ENCODE measurements at regions not wholly inside any gene's neighbourhood (a gene's known extent, or its start where the extent isn't known, plus 50 kb on each side); places are given as distances from the start of the nearest gene placed in this dataset.

DNA sequence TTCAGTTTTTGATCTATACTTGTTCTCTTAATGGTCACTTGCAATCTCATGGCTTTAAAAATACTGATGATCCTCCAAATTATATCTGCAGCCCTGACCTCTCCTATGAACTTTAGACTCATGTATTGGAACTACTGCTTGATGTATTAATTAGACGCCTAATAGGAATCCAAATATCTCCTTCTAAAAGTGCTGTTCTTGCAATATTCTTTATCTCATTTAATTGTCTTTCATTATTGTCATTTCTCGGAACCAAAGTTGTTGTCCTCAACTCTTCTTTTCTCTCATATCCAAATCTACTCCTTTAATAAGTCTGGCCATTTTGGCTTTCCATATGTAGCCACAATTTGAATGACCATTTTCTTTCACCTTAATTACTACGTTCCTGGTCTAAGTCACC is 907.6 kb upstream of the SEL1L start:
- Histone ChIP-seq H3K36me3 (ENCODE audit: control insufficient read depth, insufficient read depth, low read length) (no peaks in the 10 kb centered on the region), H3K4me1 (no peaks in the 10 kb centered on the region), H3K9me3 (no peaks in the 10 kb centered on the region), H3K4me3 (ENCODE audit: low read depth, low read length) (no peak overlapping the region), H3K27me3 (replicated peaks; ENCODE audit: control insufficient read depth, insufficient read depth, low read length) (no peaks in the 10 kb centered on the region)
- POLR2A ChIA-PET = no interaction called here
- Mint-ChIP-seq H3K27ac (ENCODE audit: unreplicated experiment) (no peak overlapping the region), H3K36me3 (ENCODE audit: insufficient read depth, unreplicated experiment) (no peaks in the 10 kb centered on the region), H3K9me3 (ENCODE audit: unreplicated experiment) (no peaks in the 10 kb centered on the region), H3K4me1 (ENCODE audit: low read depth, unreplicated experiment) (no peaks in the 10 kb centered on the region), H3K27me3 (ENCODE audit: insufficient read depth, unreplicated experiment) (peaks cover 2% of the 10 kb centered on the region), H3K4me3 (ENCODE audit: unreplicated experiment) (no peak overlapping the region)
- TF ChIP-seq, protein P1, sequence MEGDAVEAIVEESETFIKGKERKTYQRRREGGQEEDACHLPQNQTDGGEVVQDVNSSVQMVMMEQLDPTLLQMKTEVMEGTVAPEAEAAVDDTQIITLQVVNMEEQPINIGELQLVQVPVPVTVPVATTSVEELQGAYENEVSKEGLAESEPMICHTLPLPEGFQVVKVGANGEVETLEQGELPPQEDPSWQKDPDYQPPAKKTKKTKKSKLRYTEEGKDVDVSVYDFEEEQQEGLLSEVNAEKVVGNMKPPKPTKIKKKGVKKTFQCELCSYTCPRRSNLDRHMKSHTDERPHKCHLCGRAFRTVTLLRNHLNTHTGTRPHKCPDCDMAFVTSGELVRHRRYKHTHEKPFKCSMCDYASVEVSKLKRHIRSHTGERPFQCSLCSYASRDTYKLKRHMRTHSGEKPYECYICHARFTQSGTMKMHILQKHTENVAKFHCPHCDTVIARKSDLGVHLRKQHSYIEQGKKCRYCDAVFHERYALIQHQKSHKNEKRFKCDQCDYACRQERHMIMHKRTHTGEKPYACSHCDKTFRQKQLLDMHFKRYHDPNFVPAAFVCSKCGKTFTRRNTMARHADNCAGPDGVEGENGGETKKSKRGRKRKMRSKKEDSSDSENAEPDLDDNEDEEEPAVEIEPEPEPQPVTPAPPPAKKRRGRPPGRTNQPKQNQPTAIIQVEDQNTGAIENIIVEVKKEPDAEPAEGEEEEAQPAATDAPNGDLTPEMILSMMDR (IDR thresholded peaks at IDR 0.05; ENCODE audit: insufficient read depth in 1 of 2, low read depth in 1 of 2, low read length in 1 of 2, severe bottlenecking in 1 of 2, unreplicated experiment in 1 of 2) = no peak
- BruUV-seq (replicated peaks) = no TSS peak
- no peak for DNase-seq
- CTCF ChIA-PET = no interaction called here
- intact Hi-C loops (cut with micrococcal nuclease; ENCODE audit: unreplicated experiment) = no loop called here

DNA sequence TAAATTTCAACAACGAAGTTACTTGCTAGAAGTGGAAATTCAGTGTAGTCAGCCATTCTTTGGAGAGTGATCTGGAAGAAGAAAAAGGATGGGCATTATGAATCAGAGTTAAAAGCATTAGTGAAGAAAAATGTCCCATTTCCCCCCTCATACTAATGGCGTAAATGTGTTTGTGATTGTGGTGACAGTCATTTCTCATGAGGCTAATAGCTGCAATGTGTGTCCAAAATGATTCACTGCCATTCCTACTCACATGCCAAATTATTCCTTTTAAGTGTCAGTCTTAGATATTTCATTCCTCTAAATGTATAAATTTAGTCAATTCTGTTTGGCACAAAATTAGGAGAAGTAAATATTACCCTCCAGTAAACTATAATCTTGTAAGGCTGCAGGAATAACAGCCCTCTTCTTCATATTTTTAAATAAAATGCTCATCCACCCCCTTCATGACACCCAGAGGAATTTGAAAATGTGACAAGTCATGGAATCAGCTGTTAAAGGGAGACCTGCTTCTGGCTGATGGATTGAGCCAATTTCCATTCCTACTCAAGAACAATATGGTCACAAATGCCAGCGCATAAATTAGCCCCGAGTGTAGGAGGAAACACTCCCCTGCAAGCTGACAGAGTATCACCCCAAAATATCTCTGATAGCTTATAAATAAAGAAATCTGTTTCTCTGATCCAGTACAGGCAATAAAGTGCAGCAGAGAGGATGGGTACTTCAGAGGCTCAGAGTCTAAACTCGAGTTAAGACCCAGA is 912.3 kb upstream of the SEL1L start:
- no peak overlapping the region for H3K4me3 ChIP-seq (ENCODE audit: low read depth, low read length)
- no peak for DNase-seq
- no peak overlapping the region for H3K4me3 Mint-ChIP-seq (ENCODE audit: unreplicated experiment)
- H3K9me3 Mint-ChIP-seq (ENCODE audit: unreplicated experiment) = no peaks in the 10 kb centered on the region
- no TSS peak for BruUV-seq (replicated peaks)
- intact Hi-C loops (cut with micrococcal nuclease; ENCODE audit: unreplicated experiment) = loop anchor here (5.0 kb wide), 1 partner anchor 96 kb away; no protein-coding TSS in a partner anchor
- TF ChIP-seq, protein P1 (IDR thresholded peaks at IDR 0.05; ENCODE audit: insufficient read depth in 1 of 2, low read depth in 1 of 2, low read length in 1 of 2, severe bottlenecking in 1 of 2, unreplicated experiment in 1 of 2) = no peak
- CTCF ChIA-PET = no interaction called here
- no peaks in the 10 kb centered on the region for H3K4me1 Mint-ChIP-seq (ENCODE audit: low read depth, unreplicated experiment)
- H3K27me3 ChIP-seq (replicated peaks; ENCODE audit: control insufficient read depth, insufficient read depth, low read length) = no peaks in the 10 kb centered on the region
- no peak overlapping the region for H3K27ac Mint-ChIP-seq (ENCODE audit: unreplicated experiment)
- no peaks in the 10 kb centered on the region for H3K4me1 ChIP-seq
- H3K36me3 ChIP-seq (ENCODE audit: control insufficient read depth, insufficient read depth, low read length) = no peaks in the 10 kb centered on the region
- H3K9me3 ChIP-seq = no peaks in the 10 kb centered on the region
- H3K36me3 Mint-ChIP-seq (ENCODE audit: insufficient read depth, unreplicated experiment) = no peaks in the 10 kb centered on the region
- H3K27me3 Mint-ChIP-seq (ENCODE audit: insufficient read depth, unreplicated experiment) = no peaks in the 10 kb centered on the region
- POLR2A ChIA-PET = no interaction called here

DNA sequence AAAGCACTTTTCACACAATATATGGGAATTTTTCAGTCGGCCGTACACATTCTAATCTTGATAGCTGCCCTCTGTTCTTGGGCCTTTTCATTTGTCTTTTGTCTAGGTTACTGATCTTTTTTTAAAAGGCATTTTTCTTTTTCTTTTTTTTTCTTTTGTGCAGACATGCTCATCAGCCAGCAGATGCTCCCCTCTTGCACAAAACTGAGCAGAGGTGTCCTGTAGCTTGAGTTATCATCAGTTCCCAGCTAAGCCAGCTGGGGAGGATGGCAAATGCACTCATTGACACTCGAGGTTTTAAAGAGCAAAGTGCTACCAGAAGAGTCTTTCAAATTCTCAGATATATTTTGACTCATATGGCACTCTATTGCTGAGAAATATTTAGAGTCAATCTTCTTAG is 913.9 kb upstream of the SEL1L start:
- Histone ChIP-seq H3K27me3 (replicated peaks; ENCODE audit: control insufficient read depth, insufficient read depth, low read length) (no peaks in the 10 kb centered on the region), H3K4me1 (no peaks in the 10 kb centered on the region), H3K9me3 (no peaks in the 10 kb centered on the region), H3K36me3 (ENCODE audit: control insufficient read depth, insufficient read depth, low read length) (no peaks in the 10 kb centered on the region), H3K4me3 (ENCODE audit: low read depth, low read length) (no peak overlapping the region)
- no peaks in the 10 kb centered on the region for H3K4me1 Mint-ChIP-seq (ENCODE audit: low read depth, unreplicated experiment)
- CTCF ChIA-PET = interaction anchor here (0.7 kb wide), 1 partner anchor 455 kb away, joined by 3 read pairs; no protein-coding TSS in a partner anchor
- POLR2A ChIA-PET = no interaction called here
- no peaks in the 10 kb centered on the region for H3K36me3 Mint-ChIP-seq (ENCODE audit: insufficient read depth, unreplicated experiment)
- no TSS peak for BruUV-seq (replicated peaks)
- DNase-seq = peak; percentile 25 to 33
- intact Hi-C loops (cut with micrococcal nuclease; ENCODE audit: unreplicated experiment) = loop anchor here (1.0 to 5.0 kb wide), 2 partner anchors 95 to 263 kb away; no protein-coding TSS in a partner anchor
- H3K27ac Mint-ChIP-seq (ENCODE audit: unreplicated experiment) = no peak overlapping the region
- TF ChIP-seq, protein P1 (IDR thresholded peaks at IDR 0.05; ENCODE audit: insufficient read depth in 1 of 2, low read depth in 1 of 2, low read length in 1 of 2, severe bottlenecking in 1 of 2, unreplicated experiment in 1 of 2) = peak in 1 of 2 experiments; percentile 25
- H3K4me3 Mint-ChIP-seq (ENCODE audit: unreplicated experiment) = no peak overlapping the region
- H3K9me3 Mint-ChIP-seq (ENCODE audit: unreplicated experiment) = no peaks in the 10 kb centered on the region
- no peaks in the 10 kb centered on the region for H3K27me3 Mint-ChIP-seq (ENCODE audit: insufficient read depth, unreplicated experiment)

Data from Caco-2 (cell line).